Brain microvascular endothelial cell (primary cell): ENCODE measurements at regions not wholly inside any gene's neighbourhood (a gene's known extent, or its start where the extent isn't known, plus 50 kb on each side); places are given as distances from the start of the nearest gene placed in this dataset.

Experiments used
- DNase-seq: peaks from one replicate; pipeline ENCODE4 v3.0.0-alpha.2; 2020
- H3K27ac ChIP-seq: fragments of 250-450 bp; sonication (Bioruptor Pico); 2 replicates; pipeline ENCODE4 v1.5.1; 2020; ENCODE audit warnings: mild to moderate bottlenecking, moderate library complexity
- H3K27me3 ChIP-seq: fragments of 250-450 bp; sonication (Bioruptor Pico); replicated peaks from 2 replicates; pipeline ENCODE4 v1.5.1; 2020; ENCODE audit warnings: mild to moderate bottlenecking
- H3K36me3 ChIP-seq: fragments of 250-450 bp; sonication (Bioruptor Pico); replicated peaks from 2 replicates; pipeline ENCODE4 v1.5.1; 2020; ENCODE audit warnings: mild to moderate bottlenecking
- H3K4me3 ChIP-seq: 2 replicates; pipeline ENCODE4 v1.5.1; 2011; ENCODE audit warnings: low read depth, mild to moderate bottlenecking, control low read depth, low read length, moderate library complexity
- CTCF ChIP-seq: IDR thresholded peaks from 2 replicates; pipeline ENCODE4 v1.5.1; 2011; ENCODE audit warnings: low read depth, mild to moderate bottlenecking, moderate library complexity, low read length, control low read depth, inconsistent platforms; ENCODE audit errors: missing control alignments
- in situ Hi-C: cut with HindIII; loops from 2 replicates; pipeline ENCODE4 v1.10.0; 2017; ENCODE audit warnings: low sequenced_read_pairs, low pct_ligation_motif_present

DNA sequence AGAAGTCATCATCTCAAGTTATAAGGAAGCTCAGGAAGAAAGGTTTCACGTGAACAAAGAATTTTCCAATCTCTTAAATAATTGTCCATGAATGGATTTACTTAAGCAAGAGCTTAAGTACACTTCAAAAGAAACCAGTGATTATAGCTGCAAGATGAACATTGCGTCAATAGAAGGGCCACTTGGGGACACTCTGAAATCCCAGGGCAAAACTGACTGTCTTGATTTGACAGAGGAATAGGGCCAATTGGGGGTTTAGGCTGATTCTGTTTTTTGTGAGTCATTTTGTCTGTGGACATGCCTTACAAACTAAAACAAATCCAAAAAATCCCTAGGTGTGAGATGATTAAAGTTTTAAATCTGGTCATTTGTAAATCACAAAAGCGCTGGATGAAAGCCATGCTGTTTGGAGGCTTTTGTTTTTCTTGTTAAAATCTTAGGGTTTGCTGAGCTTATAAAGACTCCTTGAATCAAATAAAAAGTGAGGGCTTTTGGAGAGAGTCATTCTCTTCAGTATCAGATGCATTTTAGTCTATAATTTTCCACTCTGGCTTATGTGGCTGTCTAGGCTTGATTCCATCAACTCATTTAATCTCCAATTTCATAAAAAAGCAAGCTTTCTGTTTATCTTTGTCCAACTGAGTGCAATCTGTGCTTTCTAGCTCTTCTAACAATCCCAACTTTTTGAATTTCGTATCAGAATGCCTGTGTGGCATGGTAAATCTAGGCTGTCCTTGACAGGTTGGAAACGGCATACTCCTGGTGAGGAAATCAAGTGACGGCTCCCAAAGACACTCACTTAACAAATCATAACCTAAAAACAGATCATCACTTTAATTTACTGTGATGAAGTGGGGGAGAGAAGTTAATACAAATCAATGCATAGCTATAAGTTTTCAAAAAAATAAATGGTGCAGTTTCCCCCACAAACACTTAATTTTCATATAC is 98.2 kb upstream of the SOX9 start:
- H3K27ac ChIP-seq, result no peak overlapping the region
- in situ Hi-C loops, result no loop called here
- no peaks in the 10 kb centered on the region for H3K27me3 ChIP-seq
- no peaks in the 10 kb centered on the region for H3K36me3 ChIP-seq
- no peak for TF ChIP-seq CTCF
- no peak for DNase-seq
- no peak overlapping the region for H3K4me3 ChIP-seq

DNA sequence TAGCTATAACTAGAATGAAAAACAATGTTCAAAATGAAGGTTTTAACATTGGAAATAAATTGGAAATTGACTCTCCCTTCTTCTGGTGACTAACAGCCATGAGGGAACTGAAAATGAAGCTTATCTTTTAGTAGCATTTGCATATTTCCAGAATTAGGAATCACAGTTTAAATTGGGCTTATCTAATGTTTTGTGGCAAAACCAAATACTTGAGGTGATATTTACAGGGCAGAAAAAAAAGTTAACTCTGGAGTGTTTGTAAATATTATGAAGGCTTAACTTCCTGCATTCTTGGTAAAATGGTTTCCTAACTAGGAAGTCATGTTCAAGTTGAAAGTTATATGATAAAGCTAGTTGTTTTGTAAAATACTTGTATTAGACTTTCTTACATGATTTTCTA is 96.4 kb upstream of the SOX9 start:
- no peak for TF ChIP-seq CTCF
- in situ Hi-C loops, result no loop called here
- Histone ChIP-seq H3K27ac (no peak overlapping the region), H3K27me3 (no peaks in the 10 kb centered on the region), H3K4me3 (no peak overlapping the region), H3K36me3 (no peaks in the 10 kb centered on the region)
- DNase-seq, result no peak

DNA sequence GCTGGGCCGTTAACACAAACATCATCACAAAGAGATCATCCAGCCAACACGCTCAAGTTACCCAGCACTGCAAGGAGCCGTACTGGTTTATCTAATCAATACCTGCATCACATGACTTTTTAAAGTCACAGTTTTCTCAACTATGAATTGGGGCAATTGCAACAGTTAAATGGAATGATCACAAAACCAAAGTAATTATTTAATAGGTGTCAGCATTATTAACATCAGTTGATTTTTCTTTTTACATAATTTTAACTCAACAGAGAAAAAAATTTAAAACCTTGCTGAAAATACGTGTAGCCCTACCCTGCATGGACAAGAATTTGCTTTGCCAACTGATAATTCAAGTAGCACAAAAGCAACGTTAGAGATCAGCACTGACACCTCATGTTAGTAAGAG is 95.7 kb upstream of the SOX9 start:
- no peak for TF ChIP-seq CTCF
- Histone ChIP-seq H3K27ac (no peak overlapping the region), H3K4me3 (no peak overlapping the region), H3K27me3 (no peaks in the 10 kb centered on the region), H3K36me3 (no peaks in the 10 kb centered on the region)
- in situ Hi-C loops, result no loop called here
- no peak for DNase-seq

GRCh38 chr17:72030067-72030899 is 90.5 kb upstream of the SOX9 start:
- Histone ChIP-seq H3K36me3 (no peaks in the 10 kb centered on the region), H3K27me3 (no peaks in the 10 kb centered on the region), H3K4me3 (peak overlapping the region; percentile 69), H3K27ac (no peak overlapping the region)
- DNase-seq, result peak; percentile 52
- in situ Hi-C loops, result no loop called here
- peak; percentile 80 for TF ChIP-seq CTCF

GRCh38 chr17:72031219-72031884 is 89.5 kb upstream of the SOX9 start:
- Histone ChIP-seq H3K27ac (no peak overlapping the region), H3K4me3 (no peak overlapping the region), H3K36me3 (no peaks in the 10 kb centered on the region), H3K27me3 (no peaks in the 10 kb centered on the region)
- in situ Hi-C loops, result no loop called here
- TF ChIP-seq CTCF, result no peak
- DNase-seq, result no peak
